Ishikawa (cell line): ENCODE measurements at regions not wholly inside any gene's neighbourhood (a gene's known extent, or its start where the extent isn't known, plus 50 kb on each side); places are given as distances from the start of the nearest gene placed in this dataset.

Experiments
- CEBPB ChIP-seq: IDR thresholded peaks from 2 replicates; pipeline ENCODE4 v1.6.1; 2012
- CREB1 ChIP-seq: IDR thresholded peaks from 2 replicates; pipeline ENCODE4 v1.6.1; 2012; ENCODE audit warnings: low read depth
- EGR1 ChIP-seq: IDR thresholded peaks from 2 replicates; pipeline ENCODE4 v1.6.1; 2012
- EP300 ChIP-seq: IDR thresholded peaks from 2 replicates; pipeline ENCODE4 v1.6.1; 2012; ENCODE audit warnings: borderline replicate concordance
- FOXM1 ChIP-seq: IDR thresholded peaks from 2 replicates; pipeline ENCODE4 v1.6.1; 2012; ENCODE audit warnings: low read depth, borderline replicate concordance
- MAX ChIP-seq: IDR thresholded peaks from 2 replicates; pipeline ENCODE4 v1.6.1; 2012
- NFIC ChIP-seq: IDR thresholded peaks from 2 replicates; pipeline ENCODE4 v1.6.1; 2012
- RAD21 ChIP-seq: IDR thresholded peaks from 2 replicates; pipeline ENCODE4 v1.6.1; 2012; ENCODE audit warnings: low read depth
- REST ChIP-seq: IDR thresholded peaks from 2 replicates; pipeline ENCODE4 v1.6.1; 2012; ENCODE audit warnings: low read depth, mild to moderate bottlenecking
- TAF1 ChIP-seq: IDR thresholded peaks from 2 replicates; pipeline ENCODE4 v1.6.1; 2012; ENCODE audit warnings: low read depth, mild to moderate bottlenecking
- TCF12 ChIP-seq: IDR thresholded peaks from 2 replicates; pipeline ENCODE4 v1.6.1; 2012; ENCODE audit warnings: low read depth
- TEAD4 ChIP-seq: IDR thresholded peaks from 2 replicates; pipeline ENCODE4 v1.6.1; 2012
- USF1 ChIP-seq: IDR thresholded peaks from 2 replicates; pipeline ENCODE4 v1.6.1; 2012
- YY1 ChIP-seq: IDR thresholded peaks from 2 replicates; pipeline ENCODE4 v1.6.1; 2012; ENCODE audit warnings: low read depth
- ZBTB7A ChIP-seq: IDR thresholded peaks from 2 replicates; pipeline ENCODE4 v1.6.1; 2012; ENCODE audit warnings: low read depth

GRCh38 chr12:131583090-131583712 lies 127.7 kb upstream of the SFSWAP start:
- TF ChIP-seq RAD21 (no peak), REST (no peak), CEBPB (no peak), EGR1 (no peak), USF1 (no peak), EP300 (no peak), TAF1 (no peak), NFIC (no peak), MAX (no peak), TCF12 (no peak), TEAD4 (no peak), CREB1 (no peak), FOXM1 (no peak), ZBTB7A (no peak), YY1 (no peak)

DNA sequence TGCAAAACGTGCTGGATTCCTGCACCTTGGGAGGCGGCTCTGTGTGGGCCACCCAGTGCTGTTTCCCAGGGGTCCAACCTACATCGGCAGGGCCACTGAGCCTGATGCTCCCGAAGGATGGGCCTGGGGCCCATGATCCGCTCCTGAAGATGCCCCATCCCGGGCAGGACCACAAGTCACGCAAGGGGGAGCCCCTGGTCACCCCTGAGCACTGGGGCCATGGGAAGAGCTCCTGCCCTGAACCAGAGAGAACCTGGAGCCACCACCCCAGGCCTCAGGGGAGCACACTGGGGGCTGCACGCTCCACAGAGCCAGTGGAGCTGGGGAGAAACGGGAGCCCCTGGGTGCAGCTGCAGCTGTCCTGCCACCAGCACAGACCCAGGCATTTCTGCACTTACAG lies 124.6 kb upstream of the SFSWAP start:
- TF ChIP-seq REST (no peak), USF1 (no peak), TCF12 (no peak), RAD21 (no peak), EGR1 (no peak), MAX (no peak), CREB1 (no peak), YY1 (no peak), NFIC (no peak), EP300 (no peak), ZBTB7A (no peak)

- TF ChIP-seq NFIC (no peak), REST (peak; percentile 71), EP300 (no peak), EGR1 (no peak), YY1 (no peak), FOXM1 (no peak), USF1 (no peak), CEBPB (no peak)
These were observed 124.1 kb upstream of the SFSWAP start for GRCh38 chr12:131586761-131587160.

- TF ChIP-seq USF1 (no peak), CREB1 (no peak), TAF1 (no peak), TEAD4 (no peak), EGR1 (no peak), REST (no peak), NFIC (no peak)
These were observed 123.3 kb upstream of the SFSWAP start for GRCh38 chr12:131587565-131587964.
